Left lobe of liver (tissue), 2 donors: ENCODE measurements at regions not wholly inside any gene's neighbourhood (a gene's known extent, or its start where the extent isn't known, plus 50 kb on each side); places are given as distances from the start of the nearest gene placed in this dataset.

Source experiments
- ATAC-seq: fragments of 200-7000 bp; cut with Tn5 transposase; one replicate; pipeline ENCODE4 v1.9.1; 2020; ENCODE audit warnings: mild to moderate bottlenecking, moderate library complexity
- DNase-seq: peaks from one replicate; pipeline ENCODE4 v3.0.0-alpha.2; 2020; ENCODE audit warnings: low spot score
- donor health status: DM: no; HTN: no; CAD: no; lungs with moderate emphysema.
- donor health status: DM: no; HTN: yes; CAD: no.

- ATAC-seq = peak; percentile 91
Measured at GRCh38 chr20:57092112-57092899, 174.1 kb downstream of the BMP7 start.

DNA sequence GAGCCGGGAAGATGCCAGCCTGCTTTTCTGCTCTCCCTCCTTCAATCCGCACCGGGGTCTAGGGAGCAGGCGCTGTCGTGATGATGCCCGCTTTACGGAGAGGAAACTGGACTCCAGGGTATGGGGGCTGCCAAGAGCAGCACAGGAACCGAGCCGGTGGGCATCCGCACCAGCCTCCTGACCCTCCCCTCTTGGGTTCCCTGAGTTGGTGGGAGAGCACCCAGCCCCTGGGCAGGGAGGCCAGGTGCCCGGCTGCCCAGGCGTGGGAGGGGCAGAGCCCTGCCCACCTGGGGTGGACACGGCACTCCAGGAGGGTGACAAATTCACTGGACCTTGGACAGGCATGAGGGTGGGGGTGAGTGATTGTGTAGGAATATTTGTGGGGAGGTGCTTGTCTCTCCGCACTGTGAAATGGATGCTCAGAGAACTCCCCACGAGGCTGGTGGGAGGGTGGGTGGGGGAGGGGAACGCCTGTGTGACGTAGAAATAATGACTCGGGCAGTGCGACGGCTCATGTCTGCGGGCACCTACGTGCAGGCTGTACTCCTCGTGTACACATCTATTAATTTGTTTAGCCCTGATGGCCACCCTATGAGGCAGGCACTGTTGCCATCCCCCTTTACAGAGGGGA is 173.4 kb downstream of the BMP7 start:
- no peak for ATAC-seq

More at GRCh38 chr20:57092112-57092899, 174.1 kb downstream of the BMP7 start:
- peak; percentile 66 for DNase-seq

DNA sequence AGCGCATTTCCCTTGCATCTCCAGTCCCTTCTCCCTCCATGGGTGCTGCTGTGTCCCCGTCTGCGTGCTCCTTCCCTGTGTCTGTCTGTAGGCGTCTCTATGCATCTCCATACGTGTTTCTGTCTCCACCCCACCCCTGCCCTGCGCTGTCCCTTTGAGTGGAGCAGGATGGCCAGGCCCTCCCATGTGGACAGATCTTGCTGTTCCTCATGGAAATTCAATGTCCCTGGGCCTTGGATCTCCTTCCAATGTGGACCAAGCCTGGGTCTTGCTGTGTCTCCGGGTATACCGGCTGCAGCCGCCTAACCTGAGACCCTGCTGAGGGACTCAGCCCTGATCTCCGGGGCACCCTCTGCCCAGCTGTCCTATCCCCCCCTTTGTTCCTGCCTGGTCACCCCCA is 172.7 kb downstream of the BMP7 start:
- ATAC-seq (no peak), DNase-seq (no peak)

More for the DNA sequence above, 173.4 kb downstream of the BMP7 start:
- DNase-seq = no peak

- ATAC-seq = no peak
- DNase-seq = no peak
Measured at GRCh38 chr20:57094252-57094891, 172.1 kb downstream of the BMP7 start.

DNA sequence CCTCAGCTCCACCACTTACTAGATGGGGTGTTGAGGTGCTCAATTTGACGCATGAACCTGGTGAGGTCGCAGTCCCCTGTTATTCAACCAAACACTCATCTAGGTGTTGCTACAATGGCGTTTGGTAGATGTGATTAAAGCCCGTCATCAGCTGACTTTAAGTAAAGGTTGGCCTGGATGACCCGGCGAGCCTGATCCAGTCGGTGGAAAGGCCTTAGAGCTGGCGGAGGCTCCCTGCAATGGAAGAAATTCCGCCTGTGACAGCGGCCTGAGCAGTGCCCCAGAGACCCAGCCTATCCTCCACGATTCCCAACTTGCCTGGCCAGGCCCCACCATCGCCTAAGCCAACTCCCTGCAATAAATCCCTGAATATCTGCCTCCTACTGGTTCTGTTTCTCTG is 171.4 kb downstream of the BMP7 start:
- ATAC-seq = no peak
- no peak for DNase-seq

- ATAC-seq = no peak
- no peak for DNase-seq
Measured at GRCh38 chr20:57095426-57095825, 171.0 kb downstream of the BMP7 start.

- DNase-seq (no peak), ATAC-seq (no peak)
Measured at GRCh38 chr20:57097245-57097915, 169.1 kb downstream of the BMP7 start.

DNA sequence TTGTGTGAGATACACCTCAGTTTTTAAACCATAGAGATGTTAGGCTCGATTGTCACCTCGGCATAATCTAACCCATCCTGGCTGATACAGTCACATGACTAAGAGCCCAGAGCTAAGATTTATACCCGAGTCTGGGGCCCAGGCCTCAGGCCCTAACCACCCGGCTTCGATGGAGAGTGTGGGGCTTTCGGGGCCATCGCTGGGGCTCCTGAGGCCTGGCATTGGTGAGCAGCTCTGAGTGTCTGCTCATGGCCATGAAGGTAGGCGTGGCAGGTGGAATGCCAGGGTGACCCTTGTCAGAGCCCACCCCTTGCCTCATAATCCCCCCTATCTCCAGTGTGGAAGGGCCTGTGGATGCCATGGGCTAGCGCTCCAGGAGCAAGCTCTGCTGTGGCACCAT is 164.3 kb downstream of the BMP7 start:
- ATAC-seq (no peak), DNase-seq (no peak)

- ATAC-seq (no peak), DNase-seq (no peak)
Measured at GRCh38 chr20:57102566-57102965, 163.9 kb downstream of the BMP7 start.

GRCh38 chr20:57103146-57103800 is 163.2 kb downstream of the BMP7 start:
- DNase-seq (no peak), ATAC-seq (no peak)

GRCh38 chr20:57104113-57104512 is 162.3 kb downstream of the BMP7 start:
- DNase-seq (no peak), ATAC-seq (no peak)

DNA sequence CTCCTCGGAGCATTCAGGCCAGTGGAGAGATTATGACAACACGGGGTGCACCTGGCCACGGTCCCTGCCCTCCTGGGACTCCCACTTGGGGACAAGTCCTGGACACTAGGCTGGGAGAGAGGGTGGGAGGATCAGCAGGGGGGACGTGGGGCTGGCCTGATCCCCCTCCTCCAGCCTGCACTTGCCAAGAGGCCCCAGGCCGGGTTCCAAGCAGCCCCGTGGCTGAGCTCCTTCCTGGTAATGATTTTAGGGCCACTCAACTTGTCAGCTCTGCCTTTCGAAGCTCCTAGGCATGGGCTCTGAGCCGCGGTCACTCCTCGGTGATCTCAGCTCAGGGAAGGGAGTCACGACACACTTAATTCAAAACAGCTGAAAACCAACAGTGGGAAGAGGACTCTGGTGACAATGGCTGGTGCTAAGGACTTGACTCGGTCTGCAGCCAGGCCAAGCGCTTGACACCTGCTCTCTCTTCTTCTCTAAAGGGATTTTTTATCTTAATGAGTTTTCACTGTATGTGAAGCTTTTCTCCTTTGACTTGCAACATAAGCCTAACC is 161.7 kb downstream of the BMP7 start:
- no peak for DNase-seq
- no peak for ATAC-seq

DNA sequence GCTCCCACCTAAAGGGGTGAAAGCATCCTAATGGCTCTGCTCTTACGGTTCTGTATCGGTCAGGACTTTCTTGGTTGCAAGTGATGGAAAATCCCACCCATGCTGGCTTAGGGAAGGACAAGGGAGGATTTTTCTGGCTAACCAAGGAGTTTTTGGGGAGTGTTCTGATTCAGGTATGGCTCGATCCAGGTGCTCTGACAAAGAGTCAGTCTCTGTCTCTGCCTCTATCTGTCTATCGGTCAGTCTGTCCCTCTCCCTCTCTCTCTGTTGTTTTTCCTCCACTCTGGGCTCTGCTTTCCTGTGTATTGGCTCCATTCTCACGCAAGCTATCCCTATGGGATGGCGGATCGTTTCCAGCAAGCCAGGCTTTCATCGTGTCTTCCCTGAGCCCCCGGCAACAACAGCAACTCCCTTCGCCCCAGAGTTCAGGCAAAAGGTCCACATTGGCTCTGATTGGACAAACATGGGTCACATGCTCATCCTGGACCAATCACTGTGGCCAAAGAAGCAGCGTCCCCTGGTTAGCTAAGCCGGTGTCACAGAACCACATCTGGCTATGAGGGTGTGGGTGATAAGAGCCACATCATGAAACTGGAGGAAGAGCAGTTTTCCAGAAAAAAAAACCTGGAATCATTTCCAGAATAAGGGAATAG is 160.3 kb downstream of the BMP7 start:
- no peak for DNase-seq
- no peak for ATAC-seq

DNA sequence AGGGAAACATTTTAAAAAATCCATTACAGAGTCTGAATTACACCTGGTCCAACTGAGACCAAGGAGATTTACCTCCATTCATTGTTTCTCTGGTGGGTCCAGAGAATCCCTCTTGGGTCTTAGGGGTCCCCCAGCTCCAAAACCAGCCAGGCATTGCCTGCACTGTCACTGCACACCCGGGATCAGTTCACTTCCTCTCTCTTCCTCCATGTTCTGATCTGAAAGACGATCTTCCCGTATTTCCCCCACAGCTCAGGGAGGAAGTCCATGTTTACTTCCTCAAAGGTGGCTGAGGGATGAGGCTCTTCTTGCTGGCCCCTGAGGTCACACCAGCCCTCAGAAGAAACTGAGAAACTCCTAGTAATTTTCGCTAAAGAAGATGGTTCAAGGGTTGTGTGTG is 159.7 kb downstream of the BMP7 start:
- DNase-seq (no peak), ATAC-seq (no peak)

DNA sequence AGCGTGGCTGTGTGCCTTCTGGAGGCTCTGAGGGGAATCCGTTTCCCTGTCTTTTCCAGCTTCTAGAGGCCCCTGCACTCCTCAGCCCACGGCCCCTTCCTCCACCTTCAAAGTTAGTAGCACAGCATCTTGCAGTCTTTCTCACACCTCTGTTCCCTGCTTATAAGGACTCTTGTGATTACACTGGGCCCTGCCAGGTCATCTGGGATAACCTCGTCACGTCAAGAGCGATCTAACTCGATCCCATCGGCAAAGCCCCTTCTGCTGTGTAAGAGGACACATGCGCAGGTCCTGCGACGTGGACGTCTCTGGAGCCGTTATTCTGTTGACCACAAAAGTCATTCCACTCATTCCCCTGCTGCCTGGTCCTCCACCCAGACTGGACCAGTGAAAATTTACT is 159.2 kb downstream of the BMP7 start:
- ATAC-seq = no peak
- no peak for DNase-seq

- DNase-seq (no peak), ATAC-seq (no peak)
Measured at GRCh38 chr20:57108218-57108617, 158.2 kb downstream of the BMP7 start.

GRCh38 chr20:57108742-57109570 is 157.5 kb downstream of the BMP7 start:
- no peak for ATAC-seq

DNA sequence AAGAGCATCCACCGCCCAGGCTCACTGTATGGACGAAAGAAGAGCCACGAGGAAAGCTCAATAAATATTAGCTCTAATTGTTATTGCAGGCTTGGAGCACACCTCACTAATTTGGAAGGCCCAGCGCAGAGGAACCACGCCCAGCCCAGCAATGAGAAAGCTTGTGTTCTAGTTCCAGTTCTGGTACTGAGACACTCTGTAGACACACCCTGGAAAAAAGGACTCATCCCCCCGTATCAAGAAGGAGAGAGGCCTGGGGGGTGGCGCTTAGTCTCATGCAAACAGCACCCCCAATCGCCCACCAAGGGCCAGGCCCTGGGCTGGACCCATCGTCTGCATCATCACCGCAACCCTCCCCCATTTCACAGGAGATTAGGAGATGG is 156.9 kb downstream of the BMP7 start:
- ATAC-seq = no peak
- no peak for DNase-seq

More at GRCh38 chr20:57108742-57109570, 157.5 kb downstream of the BMP7 start:
- no peak for DNase-seq
